GM12878 (cell line): ENCODE measurements at regions not wholly inside any gene's neighbourhood (a gene's known extent, or its start where the extent isn't known, plus 50 kb on each side); places are given as distances from the start of the nearest gene placed in this dataset.
A peak's percentile ranks its signal among the peaks of the same experiment; 100 is the strongest.

Experiments
- BCL11A ChIP-seq: IDR thresholded peaks from 2 replicates; pipeline ENCODE4 v1.6.1; 2011; ENCODE audit warnings: low read depth, low read length
- CHD1 ChIP-seq: IDR thresholded peaks from 2 replicates; pipeline ENCODE4 v1.6.1; 2012; ENCODE audit warnings: low read depth, low read length, improper control_type of control experiment
- CUX1 ChIP-seq: IDR thresholded peaks from 2 replicates; pipeline ENCODE4 v1.6.1; 2012; ENCODE audit warnings: improper control_type of control experiment, low read depth, low read length; ENCODE audit not compliant: insufficient replicate concordance
- DPF2 ChIP-seq: fragments of 450-650 bp; IDR thresholded peaks from 2 replicates; pipeline ENCODE4 v1.6.1; 2017; ENCODE audit warnings: mild to moderate bottlenecking
- EGR1 ChIP-seq, 2 experiments: IDR thresholded peaks; 1 replicate in 1 of 2; 2 replicates in 1 of 2; pipeline ENCODE4 v1.6.1; 2011 to 2012; ENCODE audit warnings: low read depth in 2 of 2, low read length in 2 of 2, borderline replicate concordance in 1 of 2, mild to moderate bottlenecking in 1 of 2, moderate library complexity in 1 of 2
- EP300 ChIP-seq, 2 experiments: fragments of 150-350 bp in 1 of 2; IDR thresholded peaks; 2 replicates each; pipeline ENCODE4 v1.6.1; 2011 to 2012; ENCODE audit warnings: low read depth in 2 of 2, low read length in 2 of 2, borderline replicate concordance in 1 of 2, improper control_type of control experiment in 1 of 2, inconsistent platforms in 1 of 2; ENCODE audit not compliant: control insufficient read depth in 1 of 2
- ETV6 ChIP-seq, 2 experiments: fragments of 450-650 bp in 1 of 2; IDR thresholded peaks in 1 of 2; conservative IDR thresholded peaks in 1 of 2; 2 replicates each; pipeline ENCODE4 v1.6.1; 2014; ENCODE audit warnings: antibody characterized with exemption in 1 of 2, borderline replicate concordance in 1 of 2, low read depth in 1 of 2, mild to moderate bottlenecking in 1 of 2, moderate library complexity in 1 of 2
- FOS ChIP-seq: IDR thresholded peaks from 3 replicates; pipeline ENCODE4 v1.6.1; 2011; ENCODE audit warnings: borderline replicate concordance; ENCODE audit not compliant: insufficient read length; ENCODE audit errors: extremely low read depth
- IKZF1 ChIP-seq: fragments of 450-650 bp; conservative IDR thresholded peaks from 2 replicates; pipeline ENCODE4 v1.6.1; 2017; ENCODE audit warnings: antibody characterized with exemption, mild to moderate bottlenecking
- JUND ChIP-seq: IDR thresholded peaks from 2 replicates; pipeline ENCODE4 v1.6.1; 2012; ENCODE audit warnings: low read depth, mild to moderate bottlenecking, low read length, improper control_type of control experiment, moderate library complexity
- KAT2A ChIP-seq: conservative IDR thresholded peaks from 2 replicates; pipeline ENCODE4 v1.6.1; 2011; ENCODE audit warnings: low read depth, low read length; ENCODE audit not compliant: control insufficient read depth
- MAX ChIP-seq: IDR thresholded peaks from 2 replicates; pipeline ENCODE4 v1.6.1; 2012; ENCODE audit warnings: low read depth, low read length, improper control_type of control experiment
- MEF2A ChIP-seq: IDR thresholded peaks from 2 replicates; pipeline ENCODE4 v1.6.1; 2011; ENCODE audit warnings: low read depth, mild to moderate bottlenecking, low read length, moderate library complexity; ENCODE audit not compliant: insufficient read depth
- NFYA ChIP-seq: IDR thresholded peaks from 2 replicates; pipeline ENCODE4 v1.6.1; 2011; ENCODE audit warnings: low read depth, mild to moderate bottlenecking, low read length, improper control_type of control experiment, borderline replicate concordance
- PAX5 ChIP-seq: IDR thresholded peaks from 2 replicates; pipeline ENCODE4 v1.6.1; 2011; ENCODE audit warnings: low read depth, low read length, borderline replicate concordance
- RAD51 ChIP-seq: fragments of 450-650 bp; IDR thresholded peaks from 2 replicates; pipeline ENCODE4 v1.6.1; 2016; ENCODE audit warnings: moderate library complexity, mild to moderate bottlenecking, inconsistent platforms
- SUZ12 ChIP-seq: fragments of 200-600 bp; sonication (generic); IDR thresholded peaks from one replicate; pipeline ENCODE4 v1.6.1; 2018; ENCODE audit warnings: antibody characterized with exemption, mild to moderate bottlenecking; ENCODE audit not compliant: unreplicated experiment
- TAF1 ChIP-seq: IDR thresholded peaks from 2 replicates; pipeline ENCODE4 v1.6.1; 2011; ENCODE audit warnings: mild to moderate bottlenecking, low read depth, low read length, borderline replicate concordance
- ZNF384 ChIP-seq: IDR thresholded peaks from 2 replicates; pipeline ENCODE4 v1.6.1; 2012; ENCODE audit warnings: low read depth, mild to moderate bottlenecking, low read length, improper control_type of control experiment, borderline replicate concordance
- ZZZ3 ChIP-seq: IDR thresholded peaks from 2 replicates; pipeline ENCODE4 v1.6.1; 2011; ENCODE audit warnings: low read depth; ENCODE audit not compliant: control insufficient read depth, insufficient read length
- TF ChIP-seq, protein P1 (sequence below): IDR thresholded peaks from 2 replicates; pipeline ENCODE4 v1.6.1; 2012; ENCODE audit warnings: low read depth, low read length, improper control_type of control experiment
- TF ChIP-seq, protein P2 (sequence below): IDR thresholded peaks from 2 replicates; pipeline ENCODE4 v1.6.1; 2012; ENCODE audit warnings: low read depth, low read length, improper control_type of control experiment

GRCh38 chr13:88919970-88920628, 1248.9 kb downstream of the SLITRK5 start (continued):
- TF ChIP-seq CUX1 (no peak), MEF2A (peak; percentile 70; the same call in 1 of the 2 replicates), ETV6 (conservative IDR thresholded peaks at IDR 0.05 in 1 of 2, IDR thresholded peaks at IDR 0.05 in 1 of 2; ENCODE audit: borderline replicate concordance in 1 of 2, low read depth in 1 of 2) (peak in 1 of 2 experiments; percentile 54; a peak in 1 of 4 replicates), DPF2 (0 out of 2 replicates have a peak, but pooled peaks have one; percentile 32), PAX5 (no peak), MAX (no peak), ZNF384 (no peak), CHD1 (no peak), BCL11A (peak; percentile 52; the same call in 1 of the 2 replicates), SUZ12 (no peak), NFYA (no peak), JUND (no peak; the same call in 1 of the 2 replicates), ZZZ3 (no peak), EP300 (IDR thresholded peaks at IDR 0.05; ENCODE audit: borderline replicate concordance in 1 of 2, control insufficient read depth in 1 of 2, low read depth in 2 of 2, low read length in 2 of 2) (peak in 1 of 2 experiments; percentile 65; a peak in 1 of 4 replicates), KAT2A (no peak), IKZF1 (peak; percentile 59), FOS (no peak), RAD51 (no peak), EGR1 (IDR thresholded peaks at IDR 0.05; ENCODE audit: borderline replicate concordance in 1 of 2, low read depth in 2 of 2, low read length in 2 of 2) (peak in 1 of 2 experiments; percentile 60; a peak in 2 of 3 replicates), TAF1 (no peak)
- TF ChIP-seq, protein P1, sequence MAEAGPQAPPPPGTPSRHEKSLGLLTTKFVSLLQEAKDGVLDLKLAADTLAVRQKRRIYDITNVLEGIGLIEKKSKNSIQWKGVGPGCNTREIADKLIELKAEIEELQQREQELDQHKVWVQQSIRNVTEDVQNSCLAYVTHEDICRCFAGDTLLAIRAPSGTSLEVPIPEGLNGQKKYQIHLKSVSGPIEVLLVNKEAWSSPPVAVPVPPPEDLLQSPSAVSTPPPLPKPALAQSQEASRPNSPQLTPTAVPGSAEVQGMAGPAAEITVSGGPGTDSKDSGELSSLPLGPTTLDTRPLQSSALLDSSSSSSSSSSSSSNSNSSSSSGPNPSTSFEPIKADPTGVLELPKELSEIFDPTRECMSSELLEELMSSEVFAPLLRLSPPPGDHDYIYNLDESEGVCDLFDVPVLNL: no peak
- TF ChIP-seq, protein P2, sequence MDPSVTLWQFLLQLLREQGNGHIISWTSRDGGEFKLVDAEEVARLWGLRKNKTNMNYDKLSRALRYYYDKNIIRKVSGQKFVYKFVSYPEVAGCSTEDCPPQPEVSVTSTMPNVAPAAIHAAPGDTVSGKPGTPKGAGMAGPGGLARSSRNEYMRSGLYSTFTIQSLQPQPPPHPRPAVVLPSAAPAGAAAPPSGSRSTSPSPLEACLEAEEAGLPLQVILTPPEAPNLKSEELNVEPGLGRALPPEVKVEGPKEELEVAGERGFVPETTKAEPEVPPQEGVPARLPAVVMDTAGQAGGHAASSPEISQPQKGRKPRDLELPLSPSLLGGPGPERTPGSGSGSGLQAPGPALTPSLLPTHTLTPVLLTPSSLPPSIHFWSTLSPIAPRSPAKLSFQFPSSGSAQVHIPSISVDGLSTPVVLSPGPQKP: no peak
